Activated CD4-positive, CD25-positive, alpha-beta regulatory T cell treated with anti-CD3 and anti-CD28 coated beads, Interleukin-2, amount 50 U/mL, for 24 hours (primary cell): ENCODE measurements at regions not wholly inside any gene's neighbourhood (a gene's known extent, or its start where the extent isn't known, plus 50 kb on each side); places are given as distances from the start of the nearest gene placed in this dataset.
"Not testable (repeated sequence)": the region's sequence is repeated elsewhere in the genome, so short reads cannot be mapped to it uniquely, and the experiment has no call there.

ENCODE experiments used
- ATAC-seq, 2 donors: fragments of 150-1000 bp; cut with Tn5 transposase; one replicate each; pipeline ENCODE4 v1.10.0; 2021; ENCODE audit warnings: mild to moderate bottlenecking in 1 of 2, moderate library complexity in 1 of 2

- no peak for ATAC-seq
Observed at GRCh38 chr11:81245791-81246190, 1487.9 kb downstream of the FAM181B start.

- no peak for ATAC-seq
Observed at GRCh38 chr11:81241672-81242275, 1491.9 kb downstream of the FAM181B start.

GRCh38 chr11:81237139-81237538, 1496.5 kb downstream of the FAM181B start:
- ATAC-seq, result no peak

GRCh38 chr11:81227409-81227808, 1506.3 kb downstream of the FAM181B start:
- not testable (repeated sequence) for ATAC-seq

GRCh38 chr11:81224396-81224795, 1509.3 kb downstream of the FAM181B start:
- no peak for ATAC-seq

- ATAC-seq, result no peak
Observed at GRCh38 chr11:81222491-81222890, 1511.2 kb downstream of the FAM181B start.

- ATAC-seq, result no peak
Observed at GRCh38 chr11:81220146-81220895, 1513.3 kb downstream of the FAM181B start.

GRCh38 chr11:81219661-81220060, 1514.0 kb downstream of the FAM181B start:
- no peak for ATAC-seq

- ATAC-seq, result no peak
Observed at GRCh38 chr11:81218440-81218839, 1515.2 kb downstream of the FAM181B start.

GRCh38 chr11:81211050-81211449, 1522.6 kb downstream of the FAM181B start:
- ATAC-seq, result no peak

GRCh38 chr11:81207421-81208054, 1526.1 kb downstream of the FAM181B start:
- no peak for ATAC-seq

- no peak for ATAC-seq
Observed at GRCh38 chr11:81203876-81204275, 1529.8 kb downstream of the FAM181B start.

- no peak for ATAC-seq
Observed at GRCh38 chr11:81197396-81197795, 1536.3 kb downstream of the FAM181B start.

GRCh38 chr11:81192516-81192915, 1541.1 kb downstream of the FAM181B start:
- no peak for ATAC-seq

GRCh38 chr11:81190546-81190945, 1543.1 kb downstream of the FAM181B start:
- ATAC-seq, result no peak

GRCh38 chr11:81187033-81187432, 1546.6 kb downstream of the FAM181B start:
- ATAC-seq, result not testable (repeated sequence)

- ATAC-seq, result no peak
Observed at GRCh38 chr11:81174646-81175330, 1558.9 kb downstream of the FAM181B start.

GRCh38 chr11:81165164-81165563, 1568.5 kb downstream of the FAM181B start:
- ATAC-seq, result no peak

- no peak for ATAC-seq
Observed at GRCh38 chr11:81159900-81160299, 1573.8 kb downstream of the FAM181B start.

GRCh38 chr11:81135570-81135969, 1598.1 kb downstream of the FAM181B start:
- no peak for ATAC-seq

- ATAC-seq, result no peak
Observed at GRCh38 chr11:81129618-81130017, 1604.0 kb downstream of the FAM181B start.

GRCh38 chr11:81112718-81113117, 1620.9 kb downstream of the FAM181B start:
- no peak for ATAC-seq

GRCh38 chr11:81104051-81104450, 1629.6 kb downstream of the FAM181B start:
- no peak for ATAC-seq
